B cell (primary cell): ENCODE measurements at regions not wholly inside any gene's neighbourhood (a gene's known extent, or its start where the extent isn't known, plus 50 kb on each side); places are given as distances from the start of the nearest gene placed in this dataset.

ENCODE experiments used
- ATAC-seq: fragments of 200-7000 bp; cut with Tn5 transposase; one replicate; pipeline ENCODE4 v1.10.0; 2021; ENCODE audit warnings: low read depth, mild to moderate bottlenecking, moderate number of reproducible peaks, moderate library complexity
- CTCF ChIA-PET: fragments of 350-600 bp; sonication (Branson Sonifier 250); formaldehyde crosslinking; loops from one replicate; lab custom pipeline; 2021; ENCODE audit warnings: antibody characterized with exemption, inconsistent platforms; lab: Charles Lee
- POLR2A ChIA-PET: fragments of 350-600 bp; sonication (Branson Sonifier 250); formaldehyde crosslinking; loops from one replicate; lab custom pipeline; 2021; ENCODE audit warnings: antibody characterized with exemption; lab: Charles Lee
- DNase-seq: peaks from one replicate; pipeline ENCODE4 v3.0.0; 2013
- H2AFZ ChIP-seq: 2 replicates; pipeline ENCODE4 v1.6.1; 2012; ENCODE audit warnings: mild to moderate bottlenecking, low read depth, low read length; ENCODE audit not compliant: insufficient read depth, poor library complexity, severe bottlenecking
- H3K27ac ChIP-seq, 2 donors: 1 replicate in 1 of 2; 2 replicates in 1 of 2; pipeline ENCODE4 v1.5.1; 2012 to 2013; ENCODE audit warnings: low read length in 2 of 2, mild to moderate bottlenecking in 2 of 2, moderate library complexity in 1 of 2
- H3K27me3 ChIP-seq, 4 experiments: fragments of 200-600 bp in 1 of 4; sonication (generic) in 1 of 4; replicated peaks in 1 of 4; 1 replicate in 2 of 4; 2 replicates in 2 of 4; pipeline versions ENCODE4 v1.6.1 to v1.7.0; 2013 to 2016; ENCODE audit warnings: low read length in 3 of 4, mild to moderate bottlenecking in 2 of 4, mixed read lengths in 1 of 4, moderate library complexity in 1 of 4; ENCODE audit not compliant: insufficient read depth in 4 of 4, control insufficient read depth in 3 of 4; ENCODE audit errors: control extremely low read depth in 1 of 4
- H3K36me3 ChIP-seq, 2 experiments: replicated peaks in 1 of 2; 1 replicate in 1 of 2; 2 replicates in 1 of 2; pipeline versions ENCODE4 v1.6.1 to v1.7.1; 2013; ENCODE audit warnings: low read length in 1 of 2; ENCODE audit not compliant: insufficient read depth in 2 of 2, control insufficient read depth in 1 of 2; ENCODE audit errors: control extremely low read depth in 1 of 2, extremely low read depth in 1 of 2
- H3K4me1 ChIP-seq, 2 donors: fragments of 200-600 bp in 1 of 2; sonication (generic) in 1 of 2; 1 replicate in 1 of 2; 2 replicates in 1 of 2; pipeline versions ENCODE4 v1.5.1 to v1.6.1; 2013 to 2017; ENCODE audit warnings: low read length in 2 of 2; ENCODE audit not compliant: control insufficient read depth in 2 of 2, insufficient read depth in 2 of 2
- H3K4me2 ChIP-seq: replicated peaks from 2 replicates; pipeline ENCODE3; 2012; ENCODE audit warnings: mild to moderate bottlenecking, low read depth, low read length; ENCODE audit not compliant: poor library complexity, severe bottlenecking
- H3K4me3 ChIP-seq, 5 experiments: fragments of 200-600 bp in 1 of 5; sonication (generic) in 1 of 5; 1 replicate in 3 of 5; 2 replicates in 2 of 5; pipeline versions ENCODE4 v1.5.1 to v1.7.0; 2011 to 2016; ENCODE audit warnings: low read length in 4 of 5, mild to moderate bottlenecking in 4 of 5, low read depth in 2 of 5, control low read depth in 1 of 5, moderate library complexity in 1 of 5; ENCODE audit not compliant: insufficient read depth in 1 of 5; ENCODE audit errors: control extremely low read depth in 1 of 5, extremely low read depth in 1 of 5
- H3K79me2 ChIP-seq: fragments of 200-600 bp; sonication (generic); one replicate; pipeline ENCODE4 v1.6.0; 2016; ENCODE audit warnings: low read length; ENCODE audit not compliant: control insufficient read depth, insufficient read depth
- H3K9ac ChIP-seq: fragments of 200-600 bp; sonication (generic); 2 replicates; pipeline ENCODE4 v1.6.1; 2017; ENCODE audit warnings: mild to moderate bottlenecking, low read length, moderate library complexity
- H3K9me3 ChIP-seq, 3 donors: one replicate each; pipeline versions ENCODE4 v1.6.1 to v1.7.1; 2013; ENCODE audit warnings: low read length in 2 of 3; ENCODE audit not compliant: control insufficient read depth in 2 of 3, insufficient read depth in 1 of 3; ENCODE audit errors: control extremely low read depth in 1 of 3
- H4K20me1 ChIP-seq: 2 replicates; pipeline ENCODE4 v1.6.0; 2012; ENCODE audit warnings: mild to moderate bottlenecking, low read length; ENCODE audit not compliant: insufficient read depth, control insufficient read depth, poor library complexity, severe bottlenecking
- H3K27ac Mint-ChIP-seq: one replicate; pipeline ENCODE4 v1.8.0; 2021; ENCODE audit warnings: mixed read lengths
- H3K27me3 Mint-ChIP-seq: one replicate; pipeline ENCODE4 v1.8.0; 2021; ENCODE audit warnings: mixed read lengths
- H3K4me1 Mint-ChIP-seq: one replicate; pipeline ENCODE4 v1.8.0; 2021; ENCODE audit warnings: mixed read lengths
- H3K4me3 Mint-ChIP-seq: one replicate; pipeline ENCODE4 v1.8.0; 2021; ENCODE audit warnings: mixed read lengths
- H3K9me3 Mint-ChIP-seq: one replicate; pipeline ENCODE4 v1.8.0; 2022; ENCODE audit warnings: mixed read lengths; ENCODE audit not compliant: insufficient read depth
- EZH2 ChIP-seq: IDR thresholded peaks from 2 replicates; pipeline ENCODE4 v1.6.1; 2012; ENCODE audit warnings: borderline replicate concordance, low read depth, mild to moderate bottlenecking, moderate library complexity, low read length; ENCODE audit not compliant: insufficient read depth, poor library complexity, severe bottlenecking
- WGBS: methylation state at CpG from one replicate; pipeline ENCODE4 v1.1.5; 2013; ENCODE audit warnings: missing lambda C conversion rate; ENCODE audit not compliant: insufficient coverage; 5-methylcytosine and 5-hydroxymethylcytosine counted together
- intact Hi-C: fragments of 100-400 bp; cut with micrococcal nuclease; formaldehyde crosslinking; loops from one replicate; pipeline ENCODE4 v1.10.0; 2022
- TF ChIP-seq, protein P1 (sequence below): fragments of 200-600 bp; IDR thresholded peaks from one replicate; pipeline ENCODE4 v1.8.0; 2022; ENCODE audit warnings: antibody characterized with exemption, mild to moderate bottlenecking

DNA sequence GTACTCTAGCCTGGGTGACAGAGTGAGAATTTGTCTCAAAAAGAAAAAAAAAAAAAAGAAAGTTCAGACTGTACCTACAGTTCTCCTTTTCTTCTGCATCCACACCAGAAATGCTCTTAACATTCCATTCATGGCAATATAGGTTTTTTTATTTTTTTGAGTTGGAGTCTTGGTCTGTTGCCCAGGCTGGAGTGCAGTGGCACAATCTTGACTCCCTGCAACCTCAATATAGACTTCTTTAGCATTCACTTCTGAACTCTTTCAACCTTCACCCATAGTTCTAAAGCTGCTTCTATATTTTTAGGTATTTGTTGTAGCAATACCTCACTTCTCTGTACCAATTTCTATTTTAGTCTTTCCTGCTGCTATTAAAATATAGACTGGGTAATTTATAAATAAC, 1095.7 kb downstream of the FLRT2 start:
- Histone ChIP-seq H3K79me2 (no peaks in the 10 kb centered on the region), H3K27me3 (no peaks in the 10 kb centered on the region), H3K27ac (no peak overlapping the region), H2AFZ (no peak overlapping the region), H4K20me1 (no peaks in the 10 kb centered on the region), H3K9ac (no peak overlapping the region), H3K4me1 (no peaks in the 10 kb centered on the region), H3K9me3 (peaks cover 0 to 6% (median 2%) of the 10 kb centered on the region in 3 donors), H3K4me2 (no peak overlapping the region), H3K36me3 (no peaks in the 10 kb centered on the region), H3K4me3 (no peak overlapping the region)
- Mint-ChIP-seq H3K27ac (no peak overlapping the region), H3K4me3 (no peak overlapping the region), H3K9me3 (no peaks in the 10 kb centered on the region), H3K4me1 (no peaks in the 10 kb centered on the region), H3K27me3 (no peaks in the 10 kb centered on the region)
- ATAC-seq, result no peak
- TF ChIP-seq, protein P1, sequence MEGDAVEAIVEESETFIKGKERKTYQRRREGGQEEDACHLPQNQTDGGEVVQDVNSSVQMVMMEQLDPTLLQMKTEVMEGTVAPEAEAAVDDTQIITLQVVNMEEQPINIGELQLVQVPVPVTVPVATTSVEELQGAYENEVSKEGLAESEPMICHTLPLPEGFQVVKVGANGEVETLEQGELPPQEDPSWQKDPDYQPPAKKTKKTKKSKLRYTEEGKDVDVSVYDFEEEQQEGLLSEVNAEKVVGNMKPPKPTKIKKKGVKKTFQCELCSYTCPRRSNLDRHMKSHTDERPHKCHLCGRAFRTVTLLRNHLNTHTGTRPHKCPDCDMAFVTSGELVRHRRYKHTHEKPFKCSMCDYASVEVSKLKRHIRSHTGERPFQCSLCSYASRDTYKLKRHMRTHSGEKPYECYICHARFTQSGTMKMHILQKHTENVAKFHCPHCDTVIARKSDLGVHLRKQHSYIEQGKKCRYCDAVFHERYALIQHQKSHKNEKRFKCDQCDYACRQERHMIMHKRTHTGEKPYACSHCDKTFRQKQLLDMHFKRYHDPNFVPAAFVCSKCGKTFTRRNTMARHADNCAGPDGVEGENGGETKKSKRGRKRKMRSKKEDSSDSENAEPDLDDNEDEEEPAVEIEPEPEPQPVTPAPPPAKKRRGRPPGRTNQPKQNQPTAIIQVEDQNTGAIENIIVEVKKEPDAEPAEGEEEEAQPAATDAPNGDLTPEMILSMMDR, result no peak
- no peak for TF ChIP-seq EZH2
- no peak for DNase-seq
- CTCF ChIA-PET, result no interaction called here
- POLR2A ChIA-PET, result no interaction called here
- intact Hi-C loops, result no loop called here

- DNase-seq (no peak), ATAC-seq (no peak)
- Mint-ChIP-seq H3K9me3 (no peaks in the 10 kb centered on the region), H3K27ac (no peak overlapping the region), H3K4me1 (no peaks in the 10 kb centered on the region), H3K27me3 (no peaks in the 10 kb centered on the region), H3K4me3 (no peak overlapping the region)
- Histone ChIP-seq H3K27ac (no peak overlapping the region), H3K27me3 (no peaks in the 10 kb centered on the region), H3K9me3 (peaks cover 0 to 6% (median 0%) of the 10 kb centered on the region in 3 donors), H3K4me2 (no peak overlapping the region), H3K9ac (no peak overlapping the region), H3K4me3 (no peak overlapping the region), H3K36me3 (no peaks in the 10 kb centered on the region), H3K79me2 (no peaks in the 10 kb centered on the region), H4K20me1 (no peaks in the 10 kb centered on the region), H3K4me1 (no peaks in the 10 kb centered on the region), H2AFZ (no peak overlapping the region)
- TF ChIP-seq, protein P1, result no peak
- TF ChIP-seq EZH2, result no peak
- intact Hi-C loops, result no loop called here
- WGBS, result 67% methylated on average over 1 of the region's 2 CpGs
- ChIA-PET CTCF (no interaction called here), POLR2A (no interaction called here)
These were observed 1089.8 kb downstream of the FLRT2 start for GRCh38 chr14:86619726-86620125.
